Heart left ventricle (tissue), 13 donors: ENCODE measurements at regions not wholly inside any gene's neighbourhood (a gene's known extent, or its start where the extent isn't known, plus 50 kb on each side); places are given as distances from the start of the nearest gene placed in this dataset.

ENCODE experiments used
- CTCF ChIP-seq, 12 donors: fragments of 200-600 bp; sonication (generic) in 4 of 12; IDR thresholded peaks; one replicate each; pipeline versions ENCODE4 v1.5.0 to v1.8.0; 2018 to 2022; ENCODE audit warnings: antibody characterized with exemption in 12 of 12, mild to moderate bottlenecking in 5 of 12
- POLR2A ChIP-seq, 2 donors: fragments of 450-650 bp; IDR thresholded peaks; one replicate each; pipeline ENCODE4 v1.6.1; 2017; ENCODE audit warnings: antibody characterized with exemption in 2 of 2, mild to moderate bottlenecking in 2 of 2, moderate library complexity in 2 of 2
- donor health status: ischemic (EF 13 %, LVEDD 7.1; RV severe dilation, severe dysfunction).
- donor health status: DM: no; HTN: yes; CAD: no.
- donor health status: DM: no; HTN: no; CAD: no.
- donor health status: ischemic (EF 25% LVEDD 6.9; RV normal size, moderate dysfunction).
- donor health status: ischemic (EF 25% LVEDD 5.7; RV mildly dilated, moderate dysfunction).
- donor health status: ischemic (EF 35%, LVEDD 5.7; RV mildly dilated, moderate dysfunction).
- donor health status: nonischemic (EF 11% LVEDD 7.7; RV severe dilation, severe dysfunction).
- donor health status: DM: yes; HTN: yes; CAD: no.
- donor health status: PGD.
- donor health status: ischemic (EF 29% LVEDD 5.4; RV normal size, mild dysfunction).
- donor health status: nonischemic (EF 23%, LVEDD 6.1; RV moderate dilation, normal function).

GRCh38 chr12:105848286-105848685 is 290.5 kb downstream of the NUAK1 start:
- TF ChIP-seq CTCF (IDR thresholded peaks at IDR 0.05) (no peak), POLR2A (IDR thresholded peaks at IDR 0.05) (no peak)
